ENCODE measurements at regions not wholly inside any gene's neighbourhood (a gene's known extent, or its start where the extent isn't known, plus 50 kb on each side); places are given as distances from the start of the nearest gene placed in this dataset.

DNA sequence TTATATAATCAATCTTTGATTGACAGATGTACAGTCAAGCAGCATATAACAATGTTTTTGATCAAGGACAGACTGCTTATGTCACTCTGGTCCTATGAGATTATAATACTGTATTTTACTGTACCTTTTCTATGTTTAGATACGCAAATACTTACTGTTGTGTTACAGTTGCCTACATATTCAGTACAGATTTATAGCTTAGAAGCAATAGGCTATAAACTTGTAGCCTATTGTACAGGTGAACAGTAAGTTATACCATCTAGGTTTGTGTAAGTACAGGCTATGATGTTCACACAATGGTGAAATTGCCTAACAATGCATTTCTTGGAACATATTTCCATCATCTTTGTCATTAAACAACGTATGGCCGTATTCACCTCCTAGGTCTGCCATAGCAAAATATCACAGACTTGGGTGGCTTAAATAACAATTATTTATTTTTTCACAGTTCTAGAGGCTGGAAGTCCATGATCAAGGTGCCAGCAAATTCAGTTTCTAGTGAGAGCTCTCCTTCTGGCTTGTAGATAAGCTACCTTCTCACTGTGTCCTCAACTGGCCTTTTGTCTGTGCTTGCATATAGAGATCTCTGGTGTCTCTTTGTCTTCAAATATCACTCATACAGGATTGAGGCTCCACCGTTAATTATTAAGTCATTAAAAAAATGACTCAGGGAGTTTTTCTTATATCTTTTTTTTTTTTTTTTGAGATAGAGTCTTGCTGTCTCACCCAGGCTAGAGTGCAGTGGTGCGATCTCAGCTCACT, 89.1 kb downstream of the EBLN2 start:
- TF ChIP-seq, protein P1, sequence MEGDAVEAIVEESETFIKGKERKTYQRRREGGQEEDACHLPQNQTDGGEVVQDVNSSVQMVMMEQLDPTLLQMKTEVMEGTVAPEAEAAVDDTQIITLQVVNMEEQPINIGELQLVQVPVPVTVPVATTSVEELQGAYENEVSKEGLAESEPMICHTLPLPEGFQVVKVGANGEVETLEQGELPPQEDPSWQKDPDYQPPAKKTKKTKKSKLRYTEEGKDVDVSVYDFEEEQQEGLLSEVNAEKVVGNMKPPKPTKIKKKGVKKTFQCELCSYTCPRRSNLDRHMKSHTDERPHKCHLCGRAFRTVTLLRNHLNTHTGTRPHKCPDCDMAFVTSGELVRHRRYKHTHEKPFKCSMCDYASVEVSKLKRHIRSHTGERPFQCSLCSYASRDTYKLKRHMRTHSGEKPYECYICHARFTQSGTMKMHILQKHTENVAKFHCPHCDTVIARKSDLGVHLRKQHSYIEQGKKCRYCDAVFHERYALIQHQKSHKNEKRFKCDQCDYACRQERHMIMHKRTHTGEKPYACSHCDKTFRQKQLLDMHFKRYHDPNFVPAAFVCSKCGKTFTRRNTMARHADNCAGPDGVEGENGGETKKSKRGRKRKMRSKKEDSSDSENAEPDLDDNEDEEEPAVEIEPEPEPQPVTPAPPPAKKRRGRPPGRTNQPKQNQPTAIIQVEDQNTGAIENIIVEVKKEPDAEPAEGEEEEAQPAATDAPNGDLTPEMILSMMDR (IDR thresholded peaks at IDR 0.05) = no peak
- TF ChIP-seq, protein P2, sequence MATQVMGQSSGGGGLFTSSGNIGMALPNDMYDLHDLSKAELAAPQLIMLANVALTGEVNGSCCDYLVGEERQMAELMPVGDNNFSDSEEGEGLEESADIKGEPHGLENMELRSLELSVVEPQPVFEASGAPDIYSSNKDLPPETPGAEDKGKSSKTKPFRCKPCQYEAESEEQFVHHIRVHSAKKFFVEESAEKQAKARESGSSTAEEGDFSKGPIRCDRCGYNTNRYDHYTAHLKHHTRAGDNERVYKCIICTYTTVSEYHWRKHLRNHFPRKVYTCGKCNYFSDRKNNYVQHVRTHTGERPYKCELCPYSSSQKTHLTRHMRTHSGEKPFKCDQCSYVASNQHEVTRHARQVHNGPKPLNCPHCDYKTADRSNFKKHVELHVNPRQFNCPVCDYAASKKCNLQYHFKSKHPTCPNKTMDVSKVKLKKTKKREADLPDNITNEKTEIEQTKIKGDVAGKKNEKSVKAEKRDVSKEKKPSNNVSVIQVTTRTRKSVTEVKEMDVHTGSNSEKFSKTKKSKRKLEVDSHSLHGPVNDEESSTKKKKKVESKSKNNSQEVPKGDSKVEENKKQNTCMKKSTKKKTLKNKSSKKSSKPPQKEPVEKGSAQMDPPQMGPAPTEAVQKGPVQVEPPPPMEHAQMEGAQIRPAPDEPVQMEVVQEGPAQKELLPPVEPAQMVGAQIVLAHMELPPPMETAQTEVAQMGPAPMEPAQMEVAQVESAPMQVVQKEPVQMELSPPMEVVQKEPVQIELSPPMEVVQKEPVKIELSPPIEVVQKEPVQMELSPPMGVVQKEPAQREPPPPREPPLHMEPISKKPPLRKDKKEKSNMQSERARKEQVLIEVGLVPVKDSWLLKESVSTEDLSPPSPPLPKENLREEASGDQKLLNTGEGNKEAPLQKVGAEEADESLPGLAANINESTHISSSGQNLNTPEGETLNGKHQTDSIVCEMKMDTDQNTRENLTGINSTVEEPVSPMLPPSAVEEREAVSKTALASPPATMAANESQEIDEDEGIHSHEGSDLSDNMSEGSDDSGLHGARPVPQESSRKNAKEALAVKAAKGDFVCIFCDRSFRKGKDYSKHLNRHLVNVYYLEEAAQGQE (IDR thresholded peaks at IDR 0.05) = no peak

Measured in A549 (cell line).